Right lobe of liver (tissue), 6 donors: ENCODE measurements at regions not wholly inside any gene's neighbourhood (a gene's known extent, or its start where the extent isn't known, plus 50 kb on each side); places are given as distances from the start of the nearest gene placed in this dataset.

ENCODE experiments used
- ATAC-seq, 4 donors: fragments of 200-7000 bp; cut with Tn5 transposase; one replicate each; pipeline ENCODE4 v1.9.1; 2020; ENCODE audit warnings: mild to moderate bottlenecking in 4 of 4, moderate library complexity in 4 of 4
- DNase-seq, 3 donors: peaks; one replicate each; pipeline ENCODE4 v3.0.0-alpha.2; 2020
- H3K27ac ChIP-seq, 3 donors: fragments of 200-600 bp; one replicate each; pipeline ENCODE4 v1.8.0; 2022
- H3K27me3 ChIP-seq, 2 donors: fragments of 200-600 bp; one replicate each; pipeline ENCODE4 v1.8.0; 2022
- H3K36me3 ChIP-seq, 4 donors: fragments of 200-600 bp; sonication (generic) in 1 of 4; one replicate each; pipeline versions ENCODE4 v1.5.1 to v1.8.0; 2017 to 2022; ENCODE audit warnings: control low read depth in 1 of 4
- H3K4me1 ChIP-seq, 4 donors: fragments of 200-600 bp; sonication (generic) in 1 of 4; one replicate each; pipeline versions ENCODE4 v1.5.1 to v1.8.0; 2017 to 2022; ENCODE audit warnings: control low read depth in 1 of 4
- H3K4me3 ChIP-seq, 3 donors: fragments of 200-600 bp; one replicate each; pipeline ENCODE4 v1.8.0; 2022
- H3K9me3 ChIP-seq, 4 donors: fragments of 200-600 bp; sonication (generic) in 1 of 4; one replicate each; pipeline versions ENCODE4 v1.5.1 to v1.8.0; 2017 to 2022; ENCODE audit warnings: control low read depth in 1 of 4
- POLR2A ChIP-seq: fragments of 450-650 bp; IDR thresholded peaks from one replicate; pipeline ENCODE4 v1.6.1; 2017; ENCODE audit warnings: antibody characterized with exemption, mild to moderate bottlenecking
- WGBS: methylation state at CpG from one replicate; pipeline ENCODE4 v1.1.6; 2018; ENCODE audit warnings: low coverage, low lambda C conversion rate; ENCODE audit not compliant: insufficient coverage; ENCODE audit errors: missing lambda C conversion rate; 5-methylcytosine and 5-hydroxymethylcytosine counted together
- intact Hi-C, 2 donors: fragments of 100-400 bp; cut with DNase I; formaldehyde crosslinking; loops; one replicate each; pipeline versions ENCODE4 v1.11.2 to v1.14.1; 2022
- TF ChIP-seq, protein P1 (sequence below), 4 donors: fragments of 200-600 bp in 3 of 4; fragments of 450-650 bp in 1 of 4; IDR thresholded peaks; one replicate each; pipeline versions ENCODE4 v1.5.1 to v1.8.0; 2016 to 2022; ENCODE audit warnings: antibody characterized with exemption in 4 of 4, mild to moderate bottlenecking in 2 of 4
- donor health status: DM: no; HTN: yes; CAD: no.
- donor health status: DM: no; HTN: no; CAD: no.
- donor health status: DM: no; HTN: no; CAD: no.
- donor health status: DM: no; HTN: yes; CAD: no.
- donor health status: DM: no; HTN: yes; CAD: no.

DNA sequence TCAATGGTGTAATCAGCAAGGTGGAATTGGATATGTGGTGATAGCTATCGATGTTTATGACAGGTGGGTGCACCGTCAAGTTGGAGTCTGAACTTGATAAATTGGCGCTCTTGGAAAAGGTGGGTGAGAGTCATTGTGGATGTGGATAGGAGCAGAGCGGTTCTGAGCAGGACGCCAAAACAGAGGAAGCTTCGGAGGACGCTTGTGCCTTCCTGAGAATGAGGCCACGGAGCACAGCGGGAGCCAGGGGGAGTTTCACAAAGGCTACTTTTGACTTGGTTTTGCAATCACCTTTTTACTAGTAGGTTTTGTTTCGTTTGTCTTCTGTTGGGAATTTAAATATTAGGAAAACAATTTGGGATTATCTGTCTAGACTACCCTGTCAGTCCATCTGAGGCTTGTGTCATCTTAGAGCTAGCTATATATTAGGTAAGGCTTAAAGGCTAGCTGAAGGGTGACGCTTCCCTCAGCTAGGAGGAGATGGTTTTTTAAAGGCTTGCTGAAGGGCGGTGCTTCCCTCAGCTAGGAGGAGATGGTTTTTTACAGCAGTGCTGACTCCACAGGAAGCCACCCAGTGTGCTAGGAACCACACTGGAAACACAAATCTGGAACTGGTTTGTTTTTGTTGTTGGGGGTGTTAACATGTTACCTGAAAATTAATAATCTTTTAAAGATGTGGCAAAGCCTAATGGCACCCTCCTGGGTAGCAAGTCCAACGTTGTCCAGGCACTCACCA is 142.4 kb upstream of the IRX4 start:
- Histone ChIP-seq H3K27ac (no peak overlapping the region), H3K27me3 (peaks cover 0 to 3% of the 10 kb centered on the region in 2 donors), H3K9me3 (no peaks in the 10 kb centered on the region), H3K36me3 (no peaks in the 10 kb centered on the region), H3K4me3 (no peak overlapping the region), H3K4me1 (no peaks in the 10 kb centered on the region)
- ATAC-seq (no peak), DNase-seq (no peak)
- no peak for TF ChIP-seq POLR2A
- TF ChIP-seq, protein P1, sequence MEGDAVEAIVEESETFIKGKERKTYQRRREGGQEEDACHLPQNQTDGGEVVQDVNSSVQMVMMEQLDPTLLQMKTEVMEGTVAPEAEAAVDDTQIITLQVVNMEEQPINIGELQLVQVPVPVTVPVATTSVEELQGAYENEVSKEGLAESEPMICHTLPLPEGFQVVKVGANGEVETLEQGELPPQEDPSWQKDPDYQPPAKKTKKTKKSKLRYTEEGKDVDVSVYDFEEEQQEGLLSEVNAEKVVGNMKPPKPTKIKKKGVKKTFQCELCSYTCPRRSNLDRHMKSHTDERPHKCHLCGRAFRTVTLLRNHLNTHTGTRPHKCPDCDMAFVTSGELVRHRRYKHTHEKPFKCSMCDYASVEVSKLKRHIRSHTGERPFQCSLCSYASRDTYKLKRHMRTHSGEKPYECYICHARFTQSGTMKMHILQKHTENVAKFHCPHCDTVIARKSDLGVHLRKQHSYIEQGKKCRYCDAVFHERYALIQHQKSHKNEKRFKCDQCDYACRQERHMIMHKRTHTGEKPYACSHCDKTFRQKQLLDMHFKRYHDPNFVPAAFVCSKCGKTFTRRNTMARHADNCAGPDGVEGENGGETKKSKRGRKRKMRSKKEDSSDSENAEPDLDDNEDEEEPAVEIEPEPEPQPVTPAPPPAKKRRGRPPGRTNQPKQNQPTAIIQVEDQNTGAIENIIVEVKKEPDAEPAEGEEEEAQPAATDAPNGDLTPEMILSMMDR (IDR thresholded peaks at IDR 0.05), result no peak
- 51% methylated on average over 13 of the region's 13 CpGs for WGBS
- intact Hi-C loops, result no loop called here

- H3K27me3 ChIP-seq, result peaks cover 0 to 3% of the 10 kb centered on the region in 2 donors
- no peak for ATAC-seq
- TF ChIP-seq, protein P1 (IDR thresholded peaks at IDR 0.05), result no peak
- no peak for TF ChIP-seq POLR2A
Measured at GRCh38 chr5:2023196-2023595, 140.5 kb upstream of the IRX4 start.

GRCh38 chr5:2022436-2022835 is 139.7 kb upstream of the IRX4 start:
- intact Hi-C loops, result no loop called here
- DNase-seq, result no peak
- Histone ChIP-seq H3K4me3 (no peak overlapping the region), H3K9me3 (no peaks in the 10 kb centered on the region), H3K4me1 (no peaks in the 10 kb centered on the region), H3K36me3 (no peaks in the 10 kb centered on the region), H3K27me3 (peaks cover 0 to 3% of the 10 kb centered on the region in 2 donors), H3K27ac (no peak overlapping the region)
- ATAC-seq, result peak in 1 of 4 donors; percentile 33
- no peak for TF ChIP-seq POLR2A
- WGBS, result 33% methylated on average over 4 of the region's 5 CpGs

More at GRCh38 chr5:2023196-2023595, 140.5 kb upstream of the IRX4 start:
- Histone ChIP-seq H3K9me3 (no peaks in the 10 kb centered on the region), H3K4me1 (no peaks in the 10 kb centered on the region), H3K27ac (no peak overlapping the region), H3K36me3 (no peaks in the 10 kb centered on the region), H3K4me3 (no peak overlapping the region)
- whole genome bisulfite sequencing, result 21% methylated on average over 3 of the region's 3 CpGs
- no peak for DNase-seq
- intact Hi-C loops, result no loop called here

GRCh38 chr5:2021484-2022176 is 138.9 kb upstream of the IRX4 start:
- H3K27me3 ChIP-seq, result peaks cover 0 to 3% of the 10 kb centered on the region in 2 donors
- DNase-seq (no peak), ATAC-seq (peak in 1 of 4 donors; percentile 30)
- H3K9me3 ChIP-seq, result no peaks in the 10 kb centered on the region
- H3K4me3 ChIP-seq, result no peak overlapping the region
- H3K4me1 ChIP-seq, result no peaks in the 10 kb centered on the region
- TF ChIP-seq, protein P1 (IDR thresholded peaks at IDR 0.05), result no peak
- no peak for TF ChIP-seq POLR2A
- H3K27ac ChIP-seq, result no peak overlapping the region
- intact Hi-C loops, result no loop called here
- no peaks in the 10 kb centered on the region for H3K36me3 ChIP-seq
- 61% methylated on average over 8 of the region's 14 CpGs for WGBS

- no peak for DNase-seq
- Histone ChIP-seq H3K9me3 (no peaks in the 10 kb centered on the region), H3K36me3 (no peaks in the 10 kb centered on the region), H3K27ac (no peak overlapping the region), H3K4me1 (no peaks in the 10 kb centered on the region), H3K4me3 (no peak overlapping the region), H3K27me3 (peaks cover 0 to 3% of the 10 kb centered on the region in 2 donors)
- no peak for ATAC-seq
- intact Hi-C loops, result no loop called here
- TF ChIP-seq POLR2A, result no peak
- TF ChIP-seq, protein P1 (IDR thresholded peaks at IDR 0.05), result no peak
- WGBS, result 29% methylated on average over 4 of the region's 11 CpGs
Measured at GRCh38 chr5:2020730-2021129, 138.0 kb upstream of the IRX4 start.
